SU-DHL-6 (cell line): ENCODE measurements at regions not wholly inside any gene's neighbourhood (a gene's known extent, or its start where the extent isn't known, plus 50 kb on each side); places are given as distances from the start of the nearest gene placed in this dataset.

Experiments used
- EZH2phosphoT487 ChIP-seq: fragments of 200-600 bp; sonication (generic), shearing (Covaris generic); conservative IDR thresholded peaks from 2 replicates; pipeline ENCODE4 v1.6.1; 2018; ENCODE audit warnings: mild to moderate bottlenecking, antibody characterized with exemption, low read length, moderate library complexity, mixed read lengths
- TF ChIP-seq, protein P1 (sequence below): fragments of 200-600 bp; sonication (generic); IDR thresholded peaks from one replicate; pipeline ENCODE4 v1.5.1; 2017; ENCODE audit warnings: antibody characterized with exemption, mild to moderate bottlenecking, low read length, moderate library complexity; ENCODE audit not compliant: insufficient read depth, poor library complexity, severe bottlenecking

DNA sequence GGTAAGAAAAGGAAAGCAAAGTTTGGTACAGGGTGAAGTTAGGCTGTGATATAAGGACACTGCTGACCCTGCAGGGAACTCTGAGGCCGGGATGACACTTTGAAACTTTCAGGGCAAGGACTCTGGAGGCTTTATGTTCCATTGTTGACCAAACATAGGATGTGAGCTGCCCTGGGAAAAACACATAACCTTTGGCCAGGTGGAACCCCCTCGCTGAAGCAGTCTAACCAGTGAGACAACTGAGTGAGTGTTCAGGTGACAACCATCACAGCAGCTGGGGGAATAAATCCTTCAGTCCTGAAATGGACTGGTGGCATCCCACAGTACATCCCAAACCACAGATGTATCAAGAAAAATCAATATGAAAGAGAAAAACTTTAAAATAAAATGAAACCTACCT, 280.9 kb upstream of the CDH2 start:
- TF ChIP-seq, protein P1, sequence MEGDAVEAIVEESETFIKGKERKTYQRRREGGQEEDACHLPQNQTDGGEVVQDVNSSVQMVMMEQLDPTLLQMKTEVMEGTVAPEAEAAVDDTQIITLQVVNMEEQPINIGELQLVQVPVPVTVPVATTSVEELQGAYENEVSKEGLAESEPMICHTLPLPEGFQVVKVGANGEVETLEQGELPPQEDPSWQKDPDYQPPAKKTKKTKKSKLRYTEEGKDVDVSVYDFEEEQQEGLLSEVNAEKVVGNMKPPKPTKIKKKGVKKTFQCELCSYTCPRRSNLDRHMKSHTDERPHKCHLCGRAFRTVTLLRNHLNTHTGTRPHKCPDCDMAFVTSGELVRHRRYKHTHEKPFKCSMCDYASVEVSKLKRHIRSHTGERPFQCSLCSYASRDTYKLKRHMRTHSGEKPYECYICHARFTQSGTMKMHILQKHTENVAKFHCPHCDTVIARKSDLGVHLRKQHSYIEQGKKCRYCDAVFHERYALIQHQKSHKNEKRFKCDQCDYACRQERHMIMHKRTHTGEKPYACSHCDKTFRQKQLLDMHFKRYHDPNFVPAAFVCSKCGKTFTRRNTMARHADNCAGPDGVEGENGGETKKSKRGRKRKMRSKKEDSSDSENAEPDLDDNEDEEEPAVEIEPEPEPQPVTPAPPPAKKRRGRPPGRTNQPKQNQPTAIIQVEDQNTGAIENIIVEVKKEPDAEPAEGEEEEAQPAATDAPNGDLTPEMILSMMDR, result no peak
- TF ChIP-seq EZH2phosphoT487, result no peak
